ENCODE measurements at regions not wholly inside any gene's neighbourhood (a gene's known extent, or its start where the extent isn't known, plus 50 kb on each side); places are given as distances from the start of the nearest gene placed in this dataset.

- no peak overlapping the region for H3K4me2 ChIP-seq (ENCODE audit: low read length, poor library complexity, severe bottlenecking)
- no peaks in the 10 kb centered on the region for H3K9me3 ChIP-seq (ENCODE audit: control insufficient read depth, low read length)
- no peak overlapping the region for H2AK5ac ChIP-seq (ENCODE audit: low read length, severe bottlenecking)
- H4K91ac ChIP-seq (ENCODE audit: low read length) = no peak overlapping the region
- H3K79me1 ChIP-seq (replicated peaks; ENCODE audit: low read length, poor library complexity, severe bottlenecking) = no peaks in the 10 kb centered on the region
- no peaks in the 10 kb centered on the region for H3K4me1 ChIP-seq (ENCODE audit: control insufficient read depth, insufficient read depth, low read depth, low read length)
- no peak overlapping the region for H3K4ac ChIP-seq (ENCODE audit: low read depth in 1 of 2, low read length in 2 of 2)
- H3K18ac ChIP-seq (ENCODE audit: low read depth in 1 of 2, low read length in 2 of 2) = no peak overlapping the region
- H2BK15ac ChIP-seq (ENCODE audit: low read depth, poor library complexity, severe bottlenecking) = no peak overlapping the region
- H3K36me3 ChIP-seq (ENCODE audit: control insufficient read depth in 1 of 2, insufficient read depth in 2 of 2, low read depth in 1 of 2, low read length in 2 of 2) = no peaks in the 10 kb centered on the region
- DNase-seq = no peak
- H2AFZ ChIP-seq (ENCODE audit: low read depth, low read length) = no peak overlapping the region
- no peak overlapping the region for H2BK5ac ChIP-seq (ENCODE audit: low read depth, low read length, poor library complexity, severe bottlenecking)
- no peak overlapping the region for H2BK120ac ChIP-seq (ENCODE audit: low read depth, low read length)
- H3K27ac ChIP-seq (ENCODE audit: low read length, poor library complexity, severe bottlenecking) = no peak overlapping the region
- no peak overlapping the region for H3K9ac ChIP-seq (ENCODE audit: low read length)
- H4K8ac ChIP-seq (ENCODE audit: low read length) = no peak overlapping the region
- 92% methylated on average over 2 of the region's 2 CpGs for WGBS
- H2BK12ac ChIP-seq (ENCODE audit: low read length in 2 of 2) = no peak overlapping the region
- no peak overlapping the region for H3K4me3 ChIP-seq (ENCODE audit: insufficient read depth in 1 of 2, low read depth in 1 of 2, low read length in 2 of 2)
- H3K14ac ChIP-seq (ENCODE audit: low read length in 2 of 2) = no peak overlapping the region
- no peak overlapping the region for H3K23ac ChIP-seq (ENCODE audit: low read length in 2 of 2)
- no peaks in the 10 kb centered on the region for H3K27me3 ChIP-seq (ENCODE audit: control insufficient read depth in 1 of 2, insufficient read depth in 1 of 2, low read length in 2 of 2)
These were observed 875.3 kb downstream of the PCDH7 start for GRCh38 chr4:31595496-31595895.

GRCh38 chr4:31598639-31599038 lies 878.5 kb downstream of the PCDH7 start:
- H3K27ac ChIP-seq (ENCODE audit: low read length, poor library complexity, severe bottlenecking) = no peak overlapping the region
- no peak overlapping the region for H3K23ac ChIP-seq (ENCODE audit: low read length in 2 of 2)
- H3K79me1 ChIP-seq (replicated peaks; ENCODE audit: low read length, poor library complexity, severe bottlenecking) = no peaks in the 10 kb centered on the region
- no peak overlapping the region for H3K4me3 ChIP-seq (ENCODE audit: insufficient read depth in 1 of 2, low read depth in 1 of 2, low read length in 2 of 2)
- H3K4me2 ChIP-seq (ENCODE audit: low read length, poor library complexity, severe bottlenecking) = no peak overlapping the region
- no peak overlapping the region for H2BK12ac ChIP-seq (ENCODE audit: low read length in 2 of 2)
- H2BK15ac ChIP-seq (ENCODE audit: low read depth, poor library complexity, severe bottlenecking) = no peak overlapping the region
- H2AK5ac ChIP-seq (ENCODE audit: low read length, severe bottlenecking) = no peak overlapping the region
- no peak overlapping the region for H2AFZ ChIP-seq (ENCODE audit: low read depth, low read length)
- H2BK5ac ChIP-seq (ENCODE audit: low read depth, low read length, poor library complexity, severe bottlenecking) = no peak overlapping the region
- H4K91ac ChIP-seq (ENCODE audit: low read length) = no peak overlapping the region
- H3K27me3 ChIP-seq (ENCODE audit: control insufficient read depth in 1 of 2, insufficient read depth in 1 of 2, low read length in 2 of 2) = no peaks in the 10 kb centered on the region
- no peak overlapping the region for H2BK120ac ChIP-seq (ENCODE audit: low read depth, low read length)
- no peaks in the 10 kb centered on the region for H3K36me3 ChIP-seq (ENCODE audit: control insufficient read depth in 1 of 2, insufficient read depth in 2 of 2, low read depth in 1 of 2, low read length in 2 of 2)
- no peak for DNase-seq
- WGBS = 78% methylated on average over 3 of the region's 3 CpGs
- H3K14ac ChIP-seq (ENCODE audit: low read length in 2 of 2) = no peak overlapping the region
- no peak overlapping the region for H4K8ac ChIP-seq (ENCODE audit: low read length)
- H3K9ac ChIP-seq (ENCODE audit: low read length) = no peak overlapping the region
- no peak overlapping the region for H3K4ac ChIP-seq (ENCODE audit: low read depth in 1 of 2, low read length in 2 of 2)
- H3K4me1 ChIP-seq (ENCODE audit: control insufficient read depth, insufficient read depth, low read depth, low read length) = no peaks in the 10 kb centered on the region
- no peaks in the 10 kb centered on the region for H3K9me3 ChIP-seq (ENCODE audit: control insufficient read depth, low read length)
- no peak overlapping the region for H3K18ac ChIP-seq (ENCODE audit: low read depth in 1 of 2, low read length in 2 of 2)

GRCh38 chr4:31601793-31602192 lies 881.6 kb downstream of the PCDH7 start:
- Histone ChIP-seq H3K18ac (ENCODE audit: low read depth in 1 of 2, low read length in 2 of 2) (no peak overlapping the region), H2AK5ac (ENCODE audit: low read length, severe bottlenecking) (no peak overlapping the region), H3K4me1 (ENCODE audit: control insufficient read depth, insufficient read depth, low read depth, low read length) (no peaks in the 10 kb centered on the region), H2BK12ac (ENCODE audit: low read length in 2 of 2) (no peak overlapping the region), H2BK120ac (ENCODE audit: low read depth, low read length) (no peak overlapping the region), H3K4ac (ENCODE audit: low read depth in 1 of 2, low read length in 2 of 2) (no peak overlapping the region), H3K27ac (ENCODE audit: low read length, poor library complexity, severe bottlenecking) (no peak overlapping the region), H2AFZ (ENCODE audit: low read depth, low read length) (no peak overlapping the region), H3K14ac (ENCODE audit: low read length in 2 of 2) (no peak overlapping the region), H4K8ac (ENCODE audit: low read length) (no peak overlapping the region), H3K36me3 (ENCODE audit: control insufficient read depth in 1 of 2, insufficient read depth in 2 of 2, low read depth in 1 of 2, low read length in 2 of 2) (no peaks in the 10 kb centered on the region), H3K79me1 (replicated peaks; ENCODE audit: low read length, poor library complexity, severe bottlenecking) (no peaks in the 10 kb centered on the region), H3K9me3 (ENCODE audit: control insufficient read depth, low read length) (no peaks in the 10 kb centered on the region), H3K4me2 (ENCODE audit: low read length, poor library complexity, severe bottlenecking) (no peak overlapping the region), H3K4me3 (ENCODE audit: insufficient read depth in 1 of 2, low read depth in 1 of 2, low read length in 2 of 2) (no peak overlapping the region), H3K23ac (ENCODE audit: low read length in 2 of 2) (no peak overlapping the region), H4K91ac (ENCODE audit: low read length) (no peak overlapping the region), H3K9ac (ENCODE audit: low read length) (no peak overlapping the region), H3K27me3 (ENCODE audit: control insufficient read depth in 1 of 2, insufficient read depth in 1 of 2, low read length in 2 of 2) (no peaks in the 10 kb centered on the region), H2BK5ac (ENCODE audit: low read depth, low read length, poor library complexity, severe bottlenecking) (no peak overlapping the region), H2BK15ac (ENCODE audit: low read depth, poor library complexity, severe bottlenecking) (no peak overlapping the region)
- no peak for DNase-seq

DNA sequence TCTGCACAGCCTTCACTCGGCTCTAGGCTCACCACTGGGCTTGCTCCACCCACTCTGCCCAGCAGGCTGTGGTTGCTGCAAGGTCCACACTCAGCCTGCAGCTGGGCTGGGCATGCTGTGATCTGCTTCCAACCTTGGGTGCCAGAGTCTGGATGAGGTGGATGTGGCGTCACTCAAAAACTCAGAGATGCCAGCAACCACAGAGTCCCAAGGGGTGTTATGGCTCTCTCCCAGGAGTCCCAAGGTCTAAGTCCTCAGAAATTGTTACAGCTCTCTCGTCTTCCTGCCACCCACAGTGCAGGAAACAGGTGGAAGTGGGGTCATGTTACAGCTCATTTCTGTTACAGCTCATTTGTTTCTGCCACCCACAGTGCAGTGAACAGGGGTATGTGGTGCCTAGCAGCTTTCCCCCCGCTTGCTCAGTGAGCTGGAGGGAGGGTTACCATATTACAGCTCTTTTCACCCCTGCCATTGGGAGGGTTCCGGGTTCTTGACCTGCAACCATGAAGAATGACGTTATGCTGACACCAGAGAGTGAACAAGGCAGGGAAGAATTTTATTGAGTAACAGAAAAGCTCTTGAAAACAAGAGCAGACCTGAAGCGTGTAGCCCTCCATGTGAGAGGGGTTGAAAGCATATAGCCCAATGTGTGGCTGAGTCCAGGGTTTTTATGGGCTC lies 893.9 kb downstream of the PCDH7 start:
- Histone ChIP-seq H2BK15ac (ENCODE audit: low read depth, poor library complexity, severe bottlenecking) (no peak overlapping the region), H3K79me1 (replicated peaks; ENCODE audit: low read length, poor library complexity, severe bottlenecking) (no peaks in the 10 kb centered on the region), H4K8ac (ENCODE audit: low read length) (no peak overlapping the region), H4K91ac (ENCODE audit: low read length) (no peak overlapping the region), H3K27me3 (ENCODE audit: control insufficient read depth in 1 of 2, insufficient read depth in 1 of 2, low read length in 2 of 2) (no peaks in the 10 kb centered on the region), H2BK12ac (ENCODE audit: low read length in 2 of 2) (no peak overlapping the region), H2BK120ac (ENCODE audit: low read depth, low read length) (no peak overlapping the region), H2BK5ac (ENCODE audit: low read depth, low read length, poor library complexity, severe bottlenecking) (no peak overlapping the region), H3K27ac (ENCODE audit: low read length, poor library complexity, severe bottlenecking) (peak overlapping the region; percentile 62), H3K23ac (ENCODE audit: low read length in 2 of 2) (no peak overlapping the region), H3K36me3 (ENCODE audit: control insufficient read depth in 1 of 2, insufficient read depth in 2 of 2, low read depth in 1 of 2, low read length in 2 of 2) (no peaks in the 10 kb centered on the region), H3K4me2 (ENCODE audit: low read length, poor library complexity, severe bottlenecking) (no peak overlapping the region), H2AK5ac (ENCODE audit: low read length, severe bottlenecking) (no peak overlapping the region), H3K4me3 (ENCODE audit: insufficient read depth in 1 of 2, low read depth in 1 of 2, low read length in 2 of 2) (no peak overlapping the region), H3K4me1 (ENCODE audit: control insufficient read depth, insufficient read depth, low read depth, low read length) (peaks cover 4% of the 10 kb centered on the region), H3K9me3 (ENCODE audit: control insufficient read depth, low read length) (peaks cover 3% of the 10 kb centered on the region), H3K18ac (ENCODE audit: low read depth in 1 of 2, low read length in 2 of 2) (no peak overlapping the region), H3K14ac (ENCODE audit: low read length in 2 of 2) (no peak overlapping the region), H3K9ac (ENCODE audit: low read length) (no peak overlapping the region), H3K4ac (ENCODE audit: low read depth in 1 of 2, low read length in 2 of 2) (no peak overlapping the region), H2AFZ (ENCODE audit: low read depth, low read length) (no peak overlapping the region)
- WGBS = 66% methylated on average over 7 of the region's 7 CpGs
- peak; percentile 57 for DNase-seq
